ENCODE measurements at regions not wholly inside any gene's neighbourhood (a gene's known extent, or its start where the extent isn't known, plus 50 kb on each side); places are given as distances from the start of the nearest gene placed in this dataset.

DNA sequence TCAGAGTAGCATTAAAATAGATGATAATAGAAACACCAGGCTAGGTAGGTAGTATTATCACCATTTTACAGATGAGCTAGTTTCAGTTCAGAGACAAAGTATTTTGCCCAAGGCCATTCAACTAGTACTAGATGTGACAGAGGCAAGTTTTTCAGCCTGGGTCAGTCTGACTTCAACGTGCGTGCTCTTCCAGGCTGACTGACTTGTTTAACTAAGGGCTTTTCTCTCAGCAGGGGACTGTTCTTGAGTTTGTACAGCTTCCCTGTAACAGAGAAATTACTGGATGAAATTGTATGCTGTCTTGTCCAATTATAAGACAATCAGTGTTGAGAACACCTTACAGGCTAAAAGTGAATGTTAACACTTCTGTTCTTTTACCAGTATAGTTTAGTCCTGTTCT is 333.5 kb upstream of the MAN1A1 start (continued):
- TF ChIP-seq, protein P1, sequence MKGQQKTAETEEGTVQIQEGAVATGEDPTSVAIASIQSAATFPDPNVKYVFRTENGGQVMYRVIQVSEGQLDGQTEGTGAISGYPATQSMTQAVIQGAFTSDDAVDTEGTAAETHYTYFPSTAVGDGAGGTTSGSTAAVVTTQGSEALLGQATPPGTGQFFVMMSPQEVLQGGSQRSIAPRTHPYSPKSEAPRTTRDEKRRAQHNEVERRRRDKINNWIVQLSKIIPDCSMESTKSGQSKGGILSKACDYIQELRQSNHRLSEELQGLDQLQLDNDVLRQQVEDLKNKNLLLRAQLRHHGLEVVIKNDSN (CRISPR knock-in tag; IDR thresholded peaks at IDR 0.05), result no peak

DNA sequence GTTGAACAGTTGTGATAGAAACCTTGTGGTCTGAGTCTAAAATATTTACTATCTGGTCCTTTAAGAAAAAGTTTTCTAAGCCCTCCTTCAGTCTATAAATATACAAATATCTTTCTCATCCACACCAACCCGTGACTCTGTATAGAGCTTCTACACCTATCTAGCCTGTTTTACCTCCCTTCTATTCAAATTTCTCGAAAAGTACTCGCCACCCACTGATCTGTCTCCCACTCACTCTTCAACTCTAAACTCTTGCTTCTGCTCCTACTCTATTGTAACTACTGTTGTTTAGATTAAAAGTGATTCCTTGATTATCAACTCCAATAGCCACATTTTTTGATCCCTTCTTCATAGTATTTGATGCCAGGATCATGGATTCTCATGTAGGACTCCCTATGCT is 329.4 kb upstream of the MAN1A1 start:
- intact Hi-C loops (cut with micrococcal nuclease), result no loop called here
- no peaks in the 10 kb centered on the region for H3K36me3 ChIP-seq (ENCODE audit: control insufficient read depth, insufficient read depth, low read length)
- H3K27me3 ChIP-seq (ENCODE audit: control insufficient read depth in 2 of 2, insufficient read depth in 2 of 2, low read length in 2 of 2), result no peaks in the 10 kb centered on the region
- H3K79me2 ChIP-seq (ENCODE audit: control insufficient read depth, insufficient read depth, low read length), result no peaks in the 10 kb centered on the region
- ChIA-PET CTCF (ENCODE audit: low intra/inter-chr PET ratio) (no interaction called here), POLR2A (no interaction called here)
- ATAC-seq, result no peak
- no peaks in the 10 kb centered on the region for H3K9me3 ChIP-seq (replicated peaks; ENCODE audit: control insufficient read depth, insufficient read depth, low read depth, low read length)
- in situ Hi-C loops (cut with MboI), result no loop called here
- TF ChIP-seq YBX1 (IDR thresholded peaks at IDR 0.05), result no peak
- H2AFZ ChIP-seq (ENCODE audit: low read depth, low read length), result no peak overlapping the region
- FAIRE-seq, result no peak
- H3K4me2 ChIP-seq (ENCODE audit: insufficient read depth, low read length), result no peak overlapping the region
- H3K4me1 ChIP-seq (replicated peaks in 1 of 2; ENCODE audit: control insufficient read depth in 2 of 2, insufficient read depth in 2 of 2, low read length in 2 of 2), result no peaks in the 10 kb centered on the region
- WGBS (ENCODE audit: insufficient coverage, low coverage, missing lambda C conversion rate), result 48% methylated on average over 3 of the region's 3 CpGs
- no peaks in the 10 kb centered on the region for H3K9me1 ChIP-seq (ENCODE audit: control insufficient read depth, insufficient read depth, low read length)
- no peak overlapping the region for H3K4me3 ChIP-seq
- no peaks in the 10 kb centered on the region for H4K20me1 ChIP-seq (replicated peaks; ENCODE audit: control insufficient read depth, insufficient read depth, low read length)
- no peak for DNase-seq (ENCODE audit: extremely low read depth in 1 of 4, low spot score in 3 of 4)
- no TSS peak for BruUV-seq (replicated peaks)
- H3K27ac ChIP-seq (ENCODE audit: extremely low read depth, low read depth, low read length), result no peak overlapping the region
- H3K9ac ChIP-seq (ENCODE audit: insufficient read depth in 1 of 2, low read depth in 2 of 2, low read length in 2 of 2), result no peak overlapping the region

DNA sequence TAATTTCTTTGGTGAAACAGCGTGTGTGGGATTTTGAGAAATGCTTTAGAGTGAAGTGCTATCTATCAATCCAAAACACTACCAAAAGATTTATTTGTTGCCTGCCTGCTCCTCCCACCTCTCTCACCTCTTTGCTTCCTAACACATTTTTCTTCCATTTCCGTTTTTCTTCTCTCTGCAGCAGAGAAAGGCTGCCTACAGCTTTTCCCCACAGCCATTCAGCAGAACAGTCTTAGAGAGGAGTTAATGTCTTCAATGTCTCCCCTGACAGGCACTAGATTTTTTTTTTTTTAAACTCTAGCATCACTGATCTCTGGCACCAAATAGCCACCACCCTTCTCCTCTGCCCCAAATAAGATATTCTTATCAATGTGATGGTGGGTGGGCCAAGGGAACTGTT is 327.8 kb upstream of the MAN1A1 start:
- no TSS peak for BruUV-seq (replicated peaks)
- intact Hi-C loops (cut with micrococcal nuclease), result no loop called here
- H3K9me3 ChIP-seq (replicated peaks; ENCODE audit: control insufficient read depth, insufficient read depth, low read depth, low read length), result no peaks in the 10 kb centered on the region
- in situ Hi-C loops (cut with MboI), result no loop called here
- ATAC-seq (no peak), DNase-seq (ENCODE audit: extremely low read depth in 1 of 4, low spot score in 3 of 4) (no peak), FAIRE-seq (no peak)
- no peak overlapping the region for H3K4me2 ChIP-seq (ENCODE audit: insufficient read depth, low read length)
- no peak overlapping the region for H3K9ac ChIP-seq (ENCODE audit: insufficient read depth in 1 of 2, low read depth in 2 of 2, low read length in 2 of 2)
- 14% methylated on average over 2 of the region's 2 CpGs for WGBS (ENCODE audit: insufficient coverage, low coverage, missing lambda C conversion rate)
- no peak overlapping the region for H3K4me3 ChIP-seq
- no peaks in the 10 kb centered on the region for H3K9me1 ChIP-seq (ENCODE audit: control insufficient read depth, insufficient read depth, low read length)
- no peaks in the 10 kb centered on the region for H3K4me1 ChIP-seq (replicated peaks in 1 of 2; ENCODE audit: control insufficient read depth in 2 of 2, insufficient read depth in 2 of 2, low read length in 2 of 2)
- ChIA-PET CTCF (ENCODE audit: low intra/inter-chr PET ratio) (no interaction called here), POLR2A (interaction anchor here (1.0 kb wide), 1 partner anchor 17 kb away, joined by 4 read pairs; no protein-coding TSS in a partner anchor)
- H3K27me3 ChIP-seq (ENCODE audit: control insufficient read depth in 2 of 2, insufficient read depth in 2 of 2, low read length in 2 of 2), result no peaks in the 10 kb centered on the region
- H3K27ac ChIP-seq (ENCODE audit: extremely low read depth, low read depth, low read length), result no peak overlapping the region
- no peak overlapping the region for H2AFZ ChIP-seq (ENCODE audit: low read depth, low read length)
- H3K79me2 ChIP-seq (ENCODE audit: control insufficient read depth, insufficient read depth, low read length), result no peaks in the 10 kb centered on the region
- no peaks in the 10 kb centered on the region for H3K36me3 ChIP-seq (ENCODE audit: control insufficient read depth, insufficient read depth, low read length)
- H4K20me1 ChIP-seq (replicated peaks; ENCODE audit: control insufficient read depth, insufficient read depth, low read length), result no peaks in the 10 kb centered on the region
- TF ChIP-seq, protein P2, sequence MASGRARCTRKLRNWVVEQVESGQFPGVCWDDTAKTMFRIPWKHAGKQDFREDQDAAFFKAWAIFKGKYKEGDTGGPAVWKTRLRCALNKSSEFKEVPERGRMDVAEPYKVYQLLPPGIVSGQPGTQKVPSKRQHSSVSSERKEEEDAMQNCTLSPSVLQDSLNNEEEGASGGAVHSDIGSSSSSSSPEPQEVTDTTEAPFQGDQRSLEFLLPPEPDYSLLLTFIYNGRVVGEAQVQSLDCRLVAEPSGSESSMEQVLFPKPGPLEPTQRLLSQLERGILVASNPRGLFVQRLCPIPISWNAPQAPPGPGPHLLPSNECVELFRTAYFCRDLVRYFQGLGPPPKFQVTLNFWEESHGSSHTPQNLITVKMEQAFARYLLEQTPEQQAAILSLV (tag; IDR thresholded peaks at IDR 0.05), result no peak
- TF ChIP-seq RAD51 (IDR thresholded peaks at IDR 0.05; ENCODE audit: borderline replicate concordance, low read depth) (no peak), SPI1 (IDR thresholded peaks at IDR 0.05; ENCODE audit: borderline replicate concordance, low read depth, low read length) (no peak), CHD2 (IDR thresholded peaks at IDR 0.05; ENCODE audit: low read depth, low read length) (no peak), ZKSCAN3 (CRISPR knock-in tag; IDR thresholded peaks at IDR 0.05) (no peak), SIRT6 (IDR thresholded peaks at IDR 0.05; ENCODE audit: low read depth, low read length) (no peak), SMARCA4 (IDR thresholded peaks at IDR 0.05) (no peak)
- TF ChIP-seq, protein P3, sequence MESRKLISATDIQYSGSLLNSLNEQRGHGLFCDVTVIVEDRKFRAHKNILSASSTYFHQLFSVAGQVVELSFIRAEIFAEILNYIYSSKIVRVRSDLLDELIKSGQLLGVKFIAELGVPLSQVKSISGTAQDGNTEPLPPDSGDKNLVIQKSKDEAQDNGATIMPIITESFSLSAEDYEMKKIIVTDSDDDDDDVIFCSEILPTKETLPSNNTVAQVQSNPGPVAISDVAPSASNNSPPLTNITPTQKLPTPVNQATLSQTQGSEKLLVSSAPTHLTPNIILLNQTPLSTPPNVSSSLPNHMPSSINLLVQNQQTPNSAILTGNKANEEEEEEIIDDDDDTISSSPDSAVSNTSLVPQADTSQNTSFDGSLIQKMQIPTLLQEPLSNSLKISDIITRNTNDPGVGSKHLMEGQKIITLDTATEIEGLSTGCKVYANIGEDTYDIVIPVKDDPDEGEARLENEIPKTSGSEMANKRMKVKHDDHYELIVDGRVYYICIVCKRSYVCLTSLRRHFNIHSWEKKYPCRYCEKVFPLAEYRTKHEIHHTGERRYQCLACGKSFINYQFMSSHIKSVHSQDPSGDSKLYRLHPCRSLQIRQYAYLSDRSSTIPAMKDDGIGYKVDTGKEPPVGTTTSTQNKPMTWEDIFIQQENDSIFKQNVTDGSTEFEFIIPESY (CRISPR knock-in tag; IDR thresholded peaks at IDR 0.05), result no peak
- TF ChIP-seq, protein P4, sequence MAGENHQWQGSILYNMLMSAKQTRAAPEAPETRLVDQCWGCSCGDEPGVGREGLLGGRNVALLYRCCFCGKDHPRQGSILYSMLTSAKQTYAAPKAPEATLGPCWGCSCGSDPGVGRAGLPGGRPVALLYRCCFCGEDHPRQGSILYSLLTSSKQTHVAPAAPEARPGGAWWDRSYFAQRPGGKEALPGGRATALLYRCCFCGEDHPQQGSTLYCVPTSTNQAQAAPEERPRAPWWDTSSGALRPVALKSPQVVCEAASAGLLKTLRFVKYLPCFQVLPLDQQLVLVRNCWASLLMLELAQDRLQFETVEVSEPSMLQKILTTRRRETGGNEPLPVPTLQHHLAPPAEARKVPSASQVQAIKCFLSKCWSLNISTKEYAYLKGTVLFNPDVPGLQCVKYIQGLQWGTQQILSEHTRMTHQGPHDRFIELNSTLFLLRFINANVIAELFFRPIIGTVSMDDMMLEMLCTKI (IDR thresholded peaks at IDR 0.05; ENCODE audit: partially characterized antibody), result no peak
